Forelimb muscle (tissue), 1 donor: ENCODE measurements at regions not wholly inside any gene's neighbourhood (a gene's known extent, or its start where the extent isn't known, plus 50 kb on each side); places are given as distances from the start of the nearest gene placed in this dataset.
"Not testable (repeated sequence)": the region's sequence is repeated elsewhere in the genome, so short reads cannot be mapped to it uniquely, and the experiment has no call there.

Experiments
- DNase-seq: peaks from one replicate; pipeline ENCODE4 v3.0.0-alpha.2; 2013; ENCODE audit warnings: low read depth

- no peak for DNase-seq
These were observed 52.2 kb upstream of the PAX3 start for GRCh38 chr2:222351035-222351434.

GRCh38 chr2:222352981-222353380 lies 54.2 kb upstream of the PAX3 start:
- DNase-seq, result no peak

GRCh38 chr2:222353993-222354392 lies 55.2 kb upstream of the PAX3 start:
- peak; percentile 1 for DNase-seq

GRCh38 chr2:222355860-222356259 lies 57.1 kb upstream of the PAX3 start:
- DNase-seq, result no peak

GRCh38 chr2:222357930-222358329 lies 59.1 kb upstream of the PAX3 start:
- no peak for DNase-seq

- DNase-seq, result no peak
These were observed 60.1 kb upstream of the PAX3 start for GRCh38 chr2:222358876-222359275.

- DNase-seq, result no peak
These were observed 61.3 kb upstream of the PAX3 start for GRCh38 chr2:222360146-222360545.

- no peak for DNase-seq
These were observed 62.2 kb upstream of the PAX3 start for GRCh38 chr2:222360997-222361396.

GRCh38 chr2:222361787-222362186 lies 62.6 kb upstream of the SGPP2 start:
- DNase-seq, result no peak

GRCh38 chr2:222362336-222362735 lies 62.0 kb upstream of the SGPP2 start:
- DNase-seq, result no peak

GRCh38 chr2:222364285-222364895 lies 60.0 kb upstream of the SGPP2 start:
- DNase-seq, result no peak

- not testable (repeated sequence) for DNase-seq
These were observed 56.1 kb upstream of the SGPP2 start for GRCh38 chr2:222368280-222368679.

GRCh38 chr2:222372993-222373392 lies 51.4 kb upstream of the SGPP2 start:
- DNase-seq, result no peak
